ENCODE measurements at regions not wholly inside any gene's neighbourhood (a gene's known extent, or its start where the extent isn't known, plus 50 kb on each side); places are given as distances from the start of the nearest gene placed in this dataset.

DNA sequence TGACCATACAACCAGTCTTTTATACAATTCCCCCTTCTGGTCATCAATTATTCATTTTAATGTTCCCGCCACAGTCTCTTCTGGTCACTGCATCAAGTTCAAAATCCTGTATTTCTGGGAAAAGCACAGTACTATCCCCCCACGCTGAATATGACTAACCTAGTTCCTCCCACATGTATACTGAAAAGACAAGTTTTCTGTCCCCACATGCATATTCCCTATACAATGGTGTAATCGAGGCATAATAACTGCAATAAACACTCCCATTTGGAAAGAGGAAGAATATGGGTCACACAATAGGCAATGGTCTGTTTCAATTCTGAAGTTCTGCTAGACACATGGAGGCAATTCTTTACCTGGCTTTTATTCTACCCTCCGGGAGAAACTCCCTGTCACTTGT lies 344.9 kb downstream of the EFNA5 start:
- no peak for DNase-seq

DNA sequence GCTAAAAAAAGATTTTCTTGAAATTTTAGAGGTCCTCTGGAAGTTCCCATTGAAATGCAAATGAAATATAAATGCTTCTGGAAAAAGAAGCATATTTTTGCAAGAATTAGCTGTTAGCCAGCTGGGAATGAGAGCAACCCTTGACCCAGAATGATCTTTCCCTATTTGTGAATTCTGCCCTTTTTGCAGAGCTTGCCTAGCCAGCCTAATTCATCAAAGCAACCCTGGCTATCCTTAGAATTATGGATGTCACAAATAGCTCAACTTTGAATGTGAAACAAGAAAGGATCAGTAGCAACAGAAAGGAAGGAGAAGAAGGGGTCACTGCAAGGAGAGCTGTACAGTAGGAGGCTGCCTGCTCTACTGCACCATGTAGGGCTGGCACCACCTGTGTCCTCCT lies 345.9 kb downstream of the EFNA5 start:
- no peak for DNase-seq

DNA sequence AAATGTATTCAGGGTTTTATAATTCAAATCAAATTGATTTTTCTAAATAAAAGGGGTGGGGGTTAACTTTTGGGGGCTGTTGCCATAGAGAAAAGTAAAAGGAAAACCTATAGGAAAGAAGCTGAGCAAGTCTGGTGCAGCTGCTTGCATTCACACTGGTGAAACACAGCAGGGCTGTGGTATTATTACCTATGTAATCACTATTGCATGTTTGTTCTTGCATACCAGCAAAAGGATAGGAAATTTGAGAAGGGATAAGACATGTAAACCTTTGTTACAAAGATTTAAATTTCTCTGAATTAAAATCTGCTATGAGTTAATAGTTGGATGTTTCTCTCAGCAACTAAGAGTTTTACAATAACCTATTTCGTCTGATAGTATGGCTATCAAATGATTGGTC lies 346.7 kb downstream of the EFNA5 start:
- no peak for DNase-seq

DNA sequence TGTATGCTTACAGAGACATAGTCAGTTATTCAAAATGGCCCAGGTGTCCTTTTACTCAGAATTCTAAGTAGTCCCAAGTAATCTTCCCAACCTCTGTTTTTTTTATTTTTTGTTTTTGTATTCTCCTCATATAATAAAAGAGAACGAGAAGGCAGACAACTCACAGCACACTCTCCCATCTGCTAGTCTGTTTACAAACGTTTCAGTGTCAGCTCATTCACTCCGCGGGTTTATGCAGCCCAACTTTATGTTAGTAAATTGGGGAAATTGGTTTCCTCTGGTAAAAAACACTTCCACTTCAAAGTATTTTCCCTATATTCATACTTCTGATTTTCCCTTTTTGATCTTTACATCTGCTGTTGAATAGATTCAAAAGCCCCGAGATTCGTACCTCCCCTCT lies 347.2 kb downstream of the EFNA5 start:
- DNase-seq: no peak

DNA sequence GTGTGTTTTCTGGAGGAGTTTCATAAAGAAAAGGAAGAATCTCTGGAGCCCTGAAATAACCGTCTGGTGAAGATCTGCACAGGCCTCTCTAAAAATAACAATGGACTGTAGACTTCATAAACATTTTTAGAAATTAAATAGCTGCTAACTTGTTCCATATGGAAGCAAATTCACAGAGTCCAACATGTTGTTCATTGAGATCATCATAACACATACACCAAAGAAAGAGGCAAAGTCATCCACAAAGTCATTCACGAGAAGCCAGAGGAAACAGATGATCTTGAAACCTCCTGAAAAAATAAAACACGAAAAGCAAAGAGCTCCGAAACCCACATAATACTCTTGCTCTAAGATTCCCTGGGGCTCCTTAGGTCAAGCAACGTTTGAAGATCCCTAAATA lies 347.8 kb downstream of the EFNA5 start:
- no peak for DNase-seq

DNA sequence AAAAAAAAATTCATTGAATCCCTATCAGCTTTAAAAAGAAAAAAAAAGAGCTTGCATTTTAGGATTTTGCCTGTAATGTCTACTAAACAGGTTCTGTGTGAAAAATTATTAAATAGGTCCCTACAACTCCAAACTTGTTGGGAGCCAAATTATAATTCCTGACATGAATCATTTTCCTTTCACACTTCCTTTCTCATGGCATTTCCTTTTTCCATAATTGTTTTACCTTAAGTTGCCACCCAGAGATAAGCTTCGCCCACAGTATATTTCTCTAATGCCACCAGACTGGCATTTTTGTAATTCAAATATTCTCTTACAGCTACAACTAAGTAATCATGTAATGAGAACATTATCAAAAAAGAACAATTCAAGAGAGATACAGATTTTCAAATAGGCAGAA lies 348.8 kb downstream of the EFNA5 start:
- DNase-seq: no peak

DNA sequence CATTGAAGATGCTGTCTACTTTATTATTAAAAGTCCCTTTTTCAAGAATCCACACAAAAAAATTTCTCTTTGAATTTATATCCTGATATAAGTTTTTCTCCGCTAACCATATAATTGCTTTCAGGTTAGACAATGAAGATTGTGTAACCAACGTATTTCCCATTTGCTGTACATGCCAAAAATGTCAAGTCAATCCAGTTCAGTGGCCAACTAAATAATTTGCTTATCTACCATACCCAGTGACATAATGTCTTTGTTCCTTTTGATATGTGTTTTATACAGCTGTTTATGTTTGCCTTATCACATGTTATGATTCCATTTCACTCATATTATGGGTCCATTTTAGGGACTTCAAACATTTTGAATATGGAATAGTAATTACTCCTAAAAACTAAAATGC lies 349.9 kb downstream of the EFNA5 start:
- DNase-seq: no peak

DNA sequence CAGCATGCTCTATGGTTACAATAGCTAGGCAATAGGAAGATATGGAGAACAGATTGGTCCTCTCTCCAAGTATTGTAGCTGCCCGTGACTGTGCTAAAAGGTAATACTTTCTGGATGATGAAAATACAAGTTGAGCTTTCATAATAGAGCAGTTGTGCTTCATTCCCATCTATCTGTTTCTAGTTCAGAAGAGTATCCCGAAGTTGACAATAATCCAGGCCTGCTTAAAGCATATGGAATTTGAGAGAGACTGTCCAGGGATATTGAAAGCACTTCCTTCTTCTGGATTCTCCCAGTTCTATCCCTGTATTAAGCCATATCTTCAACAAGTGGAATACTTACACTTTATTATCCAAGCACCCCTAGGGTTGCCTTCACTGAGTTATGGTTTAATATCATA lies 350.4 kb downstream of the EFNA5 start:
- DNase-seq: no peak

DNA sequence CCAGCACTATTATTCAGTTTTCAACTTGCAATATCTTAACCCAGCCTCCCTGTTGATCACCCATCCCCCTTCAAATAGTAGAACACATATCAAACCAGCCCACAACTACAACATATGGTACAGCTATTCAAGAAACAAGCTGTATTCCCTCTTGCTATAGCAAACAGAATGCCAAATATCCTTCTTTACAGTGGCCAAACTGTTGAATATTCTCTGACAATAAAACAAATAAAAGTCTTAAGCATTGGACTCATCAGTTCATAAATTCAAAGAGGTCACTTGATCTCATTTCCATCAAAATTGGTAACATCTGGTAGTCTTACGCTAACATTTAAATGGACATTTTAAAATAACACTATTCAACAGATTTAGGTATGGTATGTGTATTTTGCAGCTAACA lies 350.8 kb downstream of the EFNA5 start:
- DNase-seq: no peak

DNA sequence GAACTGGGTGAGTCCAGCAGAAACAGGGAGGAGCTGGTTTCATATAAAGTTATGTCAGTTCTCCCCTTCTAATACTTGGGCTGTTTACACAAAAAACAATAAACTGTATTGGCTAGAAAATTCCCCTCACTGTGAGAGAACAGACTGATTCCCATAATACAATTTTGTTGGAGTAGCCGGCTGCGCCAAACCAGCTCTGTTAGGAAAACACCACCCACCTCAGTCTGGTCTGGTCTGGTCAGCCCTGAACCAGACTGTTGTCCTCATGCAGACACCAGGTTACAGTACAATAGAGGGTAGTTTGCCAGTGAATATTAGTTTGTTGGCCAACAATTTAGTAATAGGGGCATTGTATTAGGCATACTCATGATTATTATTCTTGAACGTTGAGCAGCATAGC lies 356.4 kb downstream of the EFNA5 start:
- no peak for DNase-seq

DNA sequence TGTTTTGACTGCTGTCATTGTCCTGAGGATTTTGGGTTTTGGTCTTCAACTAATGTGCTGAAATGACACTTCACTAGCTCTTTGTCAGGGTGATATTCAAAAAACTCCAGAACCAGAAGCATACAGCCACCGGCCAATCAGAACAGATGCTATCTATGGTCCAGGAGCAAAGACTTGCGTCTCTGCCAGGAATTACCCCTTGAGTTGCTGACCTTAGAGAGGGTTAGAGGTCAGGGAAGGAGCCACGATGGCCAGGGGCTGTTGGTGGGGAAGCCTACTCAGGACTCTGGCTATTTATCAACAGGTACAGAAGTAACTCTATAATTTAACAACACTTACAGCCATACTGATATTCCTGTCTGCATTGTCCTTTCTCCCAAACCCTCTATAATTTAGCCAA lies 356.8 kb downstream of the EFNA5 start:
- DNase-seq: no peak

DNA sequence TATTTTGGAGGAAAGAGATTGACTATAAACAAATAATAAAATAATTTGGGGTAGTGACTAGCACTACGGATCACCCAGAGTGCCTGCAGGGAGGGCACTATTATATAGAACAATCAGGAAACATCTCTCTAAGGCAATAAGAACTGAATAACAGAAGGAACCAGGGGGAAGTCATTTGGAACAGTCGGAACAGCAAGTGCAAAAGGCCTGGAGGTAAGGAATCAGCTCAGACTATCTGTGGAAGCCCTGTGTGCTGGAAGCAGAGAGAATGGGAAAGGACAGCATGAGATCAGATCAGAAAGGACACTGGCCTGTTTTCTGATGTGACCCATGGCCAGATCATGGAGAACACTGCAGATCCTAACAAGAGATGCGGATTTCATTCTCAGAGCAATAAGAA lies 357.6 kb downstream of the EFNA5 start:
- DNase-seq: no peak

DNA sequence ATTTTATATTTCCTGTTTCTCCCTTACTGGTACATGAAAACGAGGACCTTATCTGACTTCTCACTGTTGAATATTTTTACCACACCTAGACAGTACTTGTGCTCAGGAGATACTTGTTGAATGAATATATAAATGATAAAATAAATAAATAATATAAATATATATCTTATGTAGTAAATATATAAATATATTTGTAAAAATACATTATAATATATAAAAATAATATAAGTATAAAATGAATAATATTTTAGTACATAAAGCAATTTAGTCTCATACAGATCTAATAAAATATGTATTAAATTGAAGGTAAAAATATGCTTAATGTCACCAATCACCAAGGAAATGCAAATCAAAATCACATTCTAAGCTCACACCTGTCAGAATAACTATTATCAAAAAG lies 360.6 kb downstream of the EFNA5 start:
- DNase-seq: no peak

DNA sequence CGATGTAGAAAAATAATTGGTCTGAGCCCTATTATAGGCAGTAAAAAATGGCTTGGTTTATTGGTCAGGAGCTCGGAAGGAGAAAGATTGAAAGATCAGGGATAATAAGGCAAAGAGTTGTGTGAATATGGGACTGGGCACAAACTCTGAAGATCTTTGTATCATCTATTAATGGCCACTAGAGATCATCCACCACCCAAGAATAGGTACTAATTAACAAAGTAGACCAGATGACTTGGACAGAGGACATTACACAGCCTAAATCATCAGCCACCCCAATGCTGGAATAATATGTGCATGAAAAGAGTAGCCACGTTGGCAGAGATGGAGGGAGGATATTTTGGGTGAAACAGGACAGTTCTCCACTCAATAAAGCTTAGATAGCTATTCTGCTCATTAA lies 364.1 kb downstream of the EFNA5 start:
- no peak for DNase-seq

DNA sequence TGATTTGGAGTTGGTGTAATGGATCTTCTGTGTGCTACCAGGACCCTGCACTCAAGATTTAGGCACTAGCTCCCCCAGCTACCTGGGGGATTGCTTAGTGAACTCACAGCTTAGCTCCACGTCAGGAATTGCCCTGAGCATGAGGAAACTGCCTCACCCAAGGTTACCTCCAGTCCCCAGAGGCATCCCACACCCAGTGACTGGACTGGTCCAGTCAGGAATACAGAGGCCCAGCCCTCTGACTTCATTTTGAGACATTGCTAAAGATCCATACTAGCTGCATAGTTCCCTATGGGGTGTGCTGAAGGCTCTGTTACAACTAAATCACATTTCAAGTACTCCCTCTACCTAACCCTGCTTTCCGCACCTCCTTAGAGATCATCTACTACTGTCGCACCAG lies 364.7 kb downstream of the EFNA5 start:
- no peak for DNase-seq

DNA sequence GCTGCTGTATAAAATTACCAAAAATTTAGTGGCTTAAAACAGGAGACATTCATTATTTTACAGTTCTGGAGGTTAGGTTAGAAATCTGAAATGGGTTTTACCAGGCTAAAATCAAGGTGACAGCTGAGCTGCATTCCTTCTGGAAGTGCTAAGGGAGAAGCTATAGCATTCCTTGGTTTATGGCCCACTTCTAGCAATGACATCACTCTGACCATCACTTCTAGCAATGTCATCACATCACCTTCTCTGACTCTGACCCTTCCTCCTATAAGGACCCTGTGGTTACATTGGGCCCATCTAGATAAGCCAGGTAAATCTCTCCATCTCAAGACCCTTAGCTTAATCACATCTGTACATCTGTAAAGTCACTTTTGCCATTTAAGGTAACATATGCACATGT lies 366.1 kb downstream of the EFNA5 start:
- no peak for DNase-seq

DNA sequence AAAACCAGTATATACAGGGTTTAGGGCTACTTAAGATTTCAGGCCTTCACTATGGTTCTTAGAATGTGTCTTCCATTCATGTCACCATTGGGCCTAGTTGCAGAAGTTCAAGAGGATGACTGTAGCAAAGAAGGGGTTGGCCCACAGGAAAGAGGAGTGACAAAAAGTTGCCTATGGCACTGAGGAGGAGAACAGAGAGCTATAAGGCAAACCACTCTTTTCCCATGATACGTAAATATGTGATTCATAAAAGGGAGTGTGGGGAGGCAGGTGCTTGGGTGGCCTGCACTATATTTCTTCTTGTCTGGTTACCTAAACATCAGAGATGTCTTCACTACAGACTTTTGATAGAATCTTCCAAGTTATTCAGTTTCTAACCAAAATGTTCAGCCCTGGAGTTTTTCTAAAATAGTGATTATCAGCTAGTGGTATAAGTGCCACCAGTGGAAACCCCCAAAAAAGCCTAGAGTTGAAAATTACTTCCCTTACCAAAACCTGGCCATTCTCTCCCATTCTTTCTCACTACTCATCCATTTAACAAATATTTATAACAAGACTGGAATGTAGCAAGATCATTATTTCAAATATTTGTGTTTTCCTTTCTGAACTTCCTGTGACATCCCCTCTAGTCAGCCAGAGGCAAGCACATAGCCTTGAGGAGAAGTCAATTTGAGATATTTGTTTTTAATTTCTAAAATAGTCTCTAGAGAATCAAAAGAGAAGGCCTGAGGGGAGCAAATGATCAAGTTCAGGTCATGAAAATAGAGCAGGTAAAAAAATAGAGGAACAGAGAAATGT lies 367.4 kb downstream of the EFNA5 start:
- DNase-seq: no peak

DNA sequence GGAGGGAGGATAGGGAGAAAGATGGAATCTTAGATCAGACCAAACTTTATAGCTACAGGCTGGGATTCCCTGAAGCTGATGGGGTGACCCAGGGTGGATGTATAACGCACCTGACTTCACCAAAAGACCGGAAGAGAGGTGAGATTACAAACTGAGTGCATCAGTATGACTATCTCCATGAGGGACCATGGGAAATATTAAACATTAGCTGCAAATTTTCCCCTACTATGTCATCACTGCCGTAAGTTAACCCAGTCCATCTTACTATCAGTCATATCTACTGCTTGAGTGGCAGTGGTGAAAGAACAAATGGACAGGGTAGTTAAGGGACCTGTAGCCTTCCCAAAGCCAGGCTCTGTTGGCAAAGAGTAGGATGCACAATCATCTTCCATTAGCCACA lies 368.3 kb downstream of the EFNA5 start:
- no peak for DNase-seq

DNA sequence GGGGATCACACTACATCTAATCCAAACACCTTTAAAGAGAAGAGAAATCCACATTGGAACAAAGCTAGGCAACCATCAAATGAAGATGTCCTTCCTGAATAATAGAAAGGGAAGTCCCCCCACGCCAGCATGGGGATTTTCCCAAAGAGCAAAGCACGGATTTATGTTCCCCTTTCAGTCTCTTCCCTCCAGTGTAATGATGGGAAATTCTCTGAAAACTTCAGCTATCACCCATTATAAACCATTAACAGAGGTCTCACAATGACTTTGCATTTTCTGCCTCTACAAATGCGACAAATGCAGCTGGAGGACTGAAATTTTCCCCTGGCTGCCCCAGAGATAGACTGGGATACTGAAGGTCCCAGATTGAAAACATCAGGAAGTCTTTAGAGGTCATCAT lies 368.7 kb downstream of the EFNA5 start:
- no peak for DNase-seq

DNA sequence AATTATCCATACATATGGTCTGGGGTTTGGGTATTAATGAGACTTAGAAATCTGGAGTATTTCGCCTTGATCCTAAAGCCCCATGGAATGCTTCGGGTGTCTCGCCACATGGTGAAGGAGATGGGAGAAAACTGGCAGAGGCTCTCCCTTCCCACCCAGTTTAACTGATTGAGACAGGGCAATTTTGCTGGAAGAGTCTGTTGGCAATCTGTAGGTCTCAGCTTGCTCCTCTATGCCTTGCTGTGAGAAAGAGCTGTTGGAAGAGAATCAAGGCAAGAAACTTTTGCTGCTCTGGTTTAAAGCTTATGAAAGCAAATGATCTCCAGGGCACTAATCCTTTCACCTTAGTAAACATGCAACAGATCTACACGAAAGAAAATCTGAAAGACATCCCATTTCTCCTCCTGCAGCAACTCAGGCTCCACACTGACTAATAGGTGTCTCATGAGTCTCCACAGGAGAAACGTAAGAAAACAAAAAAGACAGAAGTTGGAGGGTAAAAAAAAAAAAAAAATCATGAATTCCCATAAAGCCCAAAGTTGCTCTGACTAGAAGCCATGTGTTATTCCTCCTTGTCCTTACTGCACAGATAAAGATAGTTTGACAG lies 369.9 kb downstream of the EFNA5 start:
- DNase-seq: no peak

DNA sequence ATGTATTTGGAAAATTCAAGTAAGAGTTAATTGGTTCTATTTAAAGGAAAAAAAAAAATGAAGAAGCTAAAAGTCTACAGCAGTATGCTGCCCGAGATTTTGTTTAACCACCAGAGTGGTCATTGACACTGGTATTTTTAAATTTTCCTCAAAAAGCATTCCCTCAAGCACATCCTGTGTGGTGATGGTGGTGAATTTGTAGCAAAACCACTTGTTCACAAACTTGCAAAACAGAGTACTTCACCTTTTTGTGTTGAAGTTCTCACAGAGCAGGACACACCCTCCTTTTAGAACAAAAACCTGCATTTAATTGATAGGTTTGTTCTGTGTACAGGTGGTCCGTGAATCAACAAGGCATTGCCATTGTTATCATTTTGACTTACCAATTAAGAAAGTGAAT lies 374.2 kb downstream of the EFNA5 start:
- DNase-seq: no peak

DNA sequence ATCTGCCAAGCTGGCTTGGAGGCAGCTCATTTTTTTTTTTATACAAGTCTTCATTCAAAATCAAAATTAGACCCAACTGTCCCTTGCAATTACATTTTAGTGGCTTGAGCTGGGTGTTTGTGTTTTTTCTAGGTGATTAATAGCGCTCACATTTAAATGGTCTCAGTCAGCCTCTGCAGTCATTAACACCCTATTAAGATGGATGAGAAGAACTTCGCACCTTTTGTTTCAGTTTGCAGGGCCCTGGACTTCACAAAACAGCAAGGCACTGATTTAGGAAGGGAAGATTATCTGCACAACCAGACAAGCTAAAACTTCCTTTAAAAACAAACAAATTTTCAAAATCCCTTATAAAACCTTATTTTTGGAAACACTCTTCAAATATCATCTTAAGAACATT lies 374.8 kb downstream of the EFNA5 start:
- no peak for DNase-seq

DNA sequence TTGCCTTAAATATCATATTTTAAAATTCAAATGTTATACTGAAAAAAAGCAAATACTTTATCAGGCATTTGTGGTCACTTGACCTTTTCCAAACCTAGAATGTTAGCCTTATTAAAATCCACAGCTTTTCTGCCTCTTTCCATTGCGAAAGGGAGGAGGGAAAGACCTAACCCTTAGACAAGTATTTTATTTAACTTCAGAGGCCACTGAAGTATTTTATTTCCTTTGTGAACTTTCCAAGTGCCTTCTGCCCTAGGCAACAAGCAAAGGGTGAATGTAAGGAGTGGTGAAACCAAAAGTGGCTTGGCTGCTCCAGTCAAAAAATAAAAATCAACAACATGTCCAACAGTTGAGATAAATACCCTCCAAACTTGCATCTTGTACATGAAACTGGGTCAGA lies 376.1 kb downstream of the EFNA5 start:
- no peak for DNase-seq

DNA sequence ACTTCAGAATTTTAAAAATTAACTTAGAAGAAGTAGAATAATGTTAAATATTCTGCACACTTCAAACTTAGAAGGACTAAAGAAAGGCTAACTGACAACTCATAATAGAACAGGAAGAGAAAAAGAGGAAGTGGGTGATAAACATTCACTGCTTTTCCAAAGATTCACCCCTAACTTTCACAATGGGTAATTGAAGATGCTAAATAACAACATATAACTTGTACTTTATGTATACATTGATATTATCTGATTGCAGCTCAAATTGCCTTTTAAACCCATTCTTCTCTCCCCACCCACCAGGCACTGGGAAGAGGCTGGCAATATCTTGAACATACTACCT lies 376.6 kb downstream of the EFNA5 start:
- no peak for DNase-seq

DNA sequence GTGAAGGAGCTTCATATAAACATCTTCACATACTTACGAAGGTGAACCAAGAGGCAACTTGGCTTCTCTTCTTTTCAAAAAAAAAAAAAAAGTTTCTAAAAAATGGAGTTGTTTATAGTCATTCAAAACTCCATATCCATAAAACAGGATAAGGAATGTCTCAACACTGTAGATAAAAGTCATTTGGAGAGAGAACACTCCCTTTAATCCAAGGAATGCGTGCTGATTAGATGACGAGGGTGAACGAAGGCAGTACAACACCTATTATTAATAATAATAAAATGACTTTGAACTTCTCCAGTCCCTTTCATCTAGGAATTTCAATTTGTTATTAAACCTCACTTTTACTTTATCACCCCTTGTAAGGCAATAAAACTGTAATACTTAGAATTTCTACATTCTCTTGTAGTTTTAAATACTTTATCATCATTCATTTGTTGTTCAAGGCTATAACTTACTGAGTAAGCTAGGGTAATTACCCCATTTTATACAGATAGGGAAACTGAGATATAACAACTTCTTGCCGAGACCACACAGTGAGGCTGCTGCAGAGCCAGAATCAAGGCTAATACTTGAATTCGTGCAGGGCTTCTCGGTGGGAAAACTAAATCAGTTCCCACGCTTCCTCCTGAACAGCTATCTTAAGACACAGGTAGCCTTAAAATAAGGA lies 377.1 kb downstream of the EFNA5 start:
- no peak for DNase-seq

All from DMS79 treated with DMSO at 0.1 percent for 48 hours (cell line).